ENCODE measurements at regions not wholly inside any gene's neighbourhood (a gene's known extent, or its start where the extent isn't known, plus 50 kb on each side); places are given as distances from the start of the nearest gene placed in this dataset.

- H3K4me3 ChIP-seq (ENCODE audit: low read length in 2 of 2), result no peak overlapping the region
- H3K27me3 Mint-ChIP-seq, result peaks cover 0 to 1% of the 10 kb centered on the region in 2 donors
- CTCF ChIA-PET (ENCODE audit: partially characterized antibody), result no interaction called here
- no peak overlapping the region for H3K4me3 Mint-ChIP-seq
- no peaks in the 10 kb centered on the region for H3K4me1 ChIP-seq (ENCODE audit: insufficient read depth, low read length)
- no peaks in the 10 kb centered on the region for H3K36me3 ChIP-seq (ENCODE audit: insufficient read depth, low read length)
- POLR2A ChIA-PET (ENCODE audit: partially characterized antibody), result no interaction called here
- H3K9me3 Mint-ChIP-seq, result no peaks in the 10 kb centered on the region
- no peaks in the 10 kb centered on the region for H3K36me3 Mint-ChIP-seq
- H3K9me3 ChIP-seq (ENCODE audit: control insufficient read depth in 1 of 2, low read length in 2 of 2), result no peaks in the 10 kb centered on the region
- H3K27ac Mint-ChIP-seq, result no peak overlapping the region
- no peaks in the 10 kb centered on the region for H3K27me3 ChIP-seq (ENCODE audit: insufficient read depth, low read length)
- DNase-seq, result no peak
- intact Hi-C loops (cut with micrococcal nuclease), result no loop called here
- H3K4me1 Mint-ChIP-seq, result no peaks in the 10 kb centered on the region
- no peak overlapping the region for H3K27ac ChIP-seq (ENCODE audit: low read depth, low read length)
Observed at GRCh38 chr10:128573281-128573845, 447.1 kb upstream of the MKI67 start.

- POLR2A ChIA-PET (ENCODE audit: partially characterized antibody), result no interaction called here
- H3K4me1 ChIP-seq (ENCODE audit: insufficient read depth, low read length), result no peaks in the 10 kb centered on the region
- CTCF ChIA-PET (ENCODE audit: partially characterized antibody), result no interaction called here
- no peaks in the 10 kb centered on the region for H3K4me1 Mint-ChIP-seq
- H3K9me3 ChIP-seq (ENCODE audit: control insufficient read depth in 1 of 2, low read length in 2 of 2), result no peaks in the 10 kb centered on the region
- H3K9me3 Mint-ChIP-seq, result no peaks in the 10 kb centered on the region
- peaks cover 0 to 1% of the 10 kb centered on the region in 2 donors for H3K27me3 Mint-ChIP-seq
- H3K36me3 Mint-ChIP-seq, result no peaks in the 10 kb centered on the region
- H3K27ac Mint-ChIP-seq, result no peak overlapping the region
- no peak overlapping the region for H3K27ac ChIP-seq (ENCODE audit: low read depth, low read length)
- H3K27me3 ChIP-seq (ENCODE audit: insufficient read depth, low read length), result no peaks in the 10 kb centered on the region
- no peak overlapping the region for H3K4me3 ChIP-seq (ENCODE audit: low read length in 2 of 2)
- no peaks in the 10 kb centered on the region for H3K36me3 ChIP-seq (ENCODE audit: insufficient read depth, low read length)
- no peak for DNase-seq
- H3K4me3 Mint-ChIP-seq, result no peak overlapping the region
- intact Hi-C loops (cut with micrococcal nuclease), result no loop called here
Observed at GRCh38 chr10:128573986-128574385, 447.8 kb upstream of the MKI67 start.

DNA sequence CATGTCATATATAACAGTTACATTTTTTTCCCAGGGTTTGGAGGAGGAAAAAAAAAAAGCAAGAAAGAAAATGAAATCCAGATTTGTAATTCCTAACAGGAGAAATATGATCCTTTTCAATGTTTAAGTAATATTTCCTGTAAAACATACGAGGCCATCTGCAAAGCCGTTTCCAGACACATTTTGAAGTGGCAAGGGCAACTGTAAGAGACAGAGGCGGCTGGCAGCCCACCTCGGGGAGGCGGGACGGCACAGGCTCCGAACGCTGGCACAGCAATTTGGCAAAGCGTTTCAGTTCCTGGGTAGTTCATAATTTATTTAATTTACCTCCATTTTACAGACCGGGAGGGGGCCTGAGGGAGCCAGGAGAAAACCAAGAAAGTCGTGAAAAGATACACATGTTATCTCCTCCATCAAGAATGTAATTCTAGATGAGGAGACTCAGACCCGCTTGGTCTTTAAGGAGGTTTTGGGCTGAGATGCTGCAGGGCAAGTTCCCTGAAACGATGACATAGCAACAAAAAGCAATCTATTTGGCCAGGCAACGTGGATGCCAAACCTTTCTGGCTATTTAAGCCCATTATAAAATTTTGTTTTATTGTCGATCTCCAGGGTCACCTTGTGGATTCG is 448.5 kb upstream of the MKI67 start:
- Mint-ChIP-seq H3K4me1 (no peaks in the 10 kb centered on the region), H3K36me3 (no peaks in the 10 kb centered on the region), H3K9me3 (no peaks in the 10 kb centered on the region), H3K4me3 (no peak overlapping the region), H3K27ac (no peak overlapping the region), H3K27me3 (no peaks in the 10 kb centered on the region)
- Histone ChIP-seq H3K27me3 (ENCODE audit: insufficient read depth, low read length) (no peaks in the 10 kb centered on the region), H3K9me3 (ENCODE audit: control insufficient read depth in 1 of 2, low read length in 2 of 2) (no peaks in the 10 kb centered on the region), H3K4me1 (ENCODE audit: insufficient read depth, low read length) (no peaks in the 10 kb centered on the region), H3K4me3 (ENCODE audit: low read length in 2 of 2) (no peak overlapping the region), H3K36me3 (ENCODE audit: insufficient read depth, low read length) (no peaks in the 10 kb centered on the region), H3K27ac (ENCODE audit: low read depth, low read length) (no peak overlapping the region)
- intact Hi-C loops (cut with micrococcal nuclease), result no loop called here
- POLR2A ChIA-PET (ENCODE audit: partially characterized antibody), result no interaction called here
- DNase-seq, result no peak
- CTCF ChIA-PET (ENCODE audit: partially characterized antibody), result no interaction called here

DNA sequence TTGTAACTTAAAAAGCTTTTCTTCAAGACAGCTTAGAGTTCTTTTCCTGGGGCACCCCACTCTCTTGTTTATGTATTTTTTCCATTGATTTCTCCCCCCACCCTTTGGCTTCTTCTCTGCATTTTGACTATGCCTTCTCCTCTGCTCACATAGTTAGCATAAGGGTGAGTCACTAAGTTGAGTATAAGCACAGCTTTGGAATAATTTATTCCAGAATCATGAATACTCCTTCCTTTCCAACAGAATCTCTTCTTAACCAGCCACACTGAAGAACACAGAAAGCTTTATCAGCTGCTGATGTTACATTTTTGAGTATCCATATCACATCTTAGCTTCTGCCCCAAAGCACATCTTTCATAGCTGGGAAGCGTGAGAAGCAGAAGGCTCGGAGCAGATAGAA is 449.5 kb upstream of the MKI67 start:
- ChIA-PET POLR2A (ENCODE audit: partially characterized antibody) (no interaction called here), CTCF (ENCODE audit: partially characterized antibody) (no interaction called here)
- no peak overlapping the region for H3K27ac Mint-ChIP-seq
- no peak overlapping the region for H3K4me3 ChIP-seq (ENCODE audit: low read length in 2 of 2)
- H3K36me3 Mint-ChIP-seq, result no peaks in the 10 kb centered on the region
- no peaks in the 10 kb centered on the region for H3K4me1 Mint-ChIP-seq
- H3K9me3 ChIP-seq (ENCODE audit: control insufficient read depth in 1 of 2, low read length in 2 of 2), result no peaks in the 10 kb centered on the region
- intact Hi-C loops (cut with micrococcal nuclease), result no loop called here
- H3K27me3 Mint-ChIP-seq, result no peaks in the 10 kb centered on the region
- H3K27me3 ChIP-seq (ENCODE audit: insufficient read depth, low read length), result no peaks in the 10 kb centered on the region
- H3K4me1 ChIP-seq (ENCODE audit: insufficient read depth, low read length), result no peaks in the 10 kb centered on the region
- H3K9me3 Mint-ChIP-seq, result no peaks in the 10 kb centered on the region
- H3K27ac ChIP-seq (ENCODE audit: low read depth, low read length), result no peak overlapping the region
- no peak for DNase-seq
- no peak overlapping the region for H3K4me3 Mint-ChIP-seq
- H3K36me3 ChIP-seq (ENCODE audit: insufficient read depth, low read length), result no peaks in the 10 kb centered on the region

GRCh38 chr10:128576336-128576735 is 450.1 kb upstream of the MKI67 start:
- Mint-ChIP-seq H3K27me3 (no peaks in the 10 kb centered on the region), H3K27ac (no peak overlapping the region), H3K36me3 (no peaks in the 10 kb centered on the region), H3K4me1 (no peaks in the 10 kb centered on the region), H3K4me3 (no peak overlapping the region), H3K9me3 (no peaks in the 10 kb centered on the region)
- intact Hi-C loops (cut with micrococcal nuclease), result no loop called here
- DNase-seq, result no peak
- no peaks in the 10 kb centered on the region for H3K4me1 ChIP-seq (ENCODE audit: insufficient read depth, low read length)
- ChIA-PET POLR2A (ENCODE audit: partially characterized antibody) (no interaction called here), CTCF (ENCODE audit: partially characterized antibody) (no interaction called here)
- H3K9me3 ChIP-seq (ENCODE audit: control insufficient read depth in 1 of 2, low read length in 2 of 2), result no peaks in the 10 kb centered on the region
- H3K36me3 ChIP-seq (ENCODE audit: insufficient read depth, low read length), result no peaks in the 10 kb centered on the region
- H3K27ac ChIP-seq (ENCODE audit: low read depth, low read length), result no peak overlapping the region
- no peaks in the 10 kb centered on the region for H3K27me3 ChIP-seq (ENCODE audit: insufficient read depth, low read length)
- H3K4me3 ChIP-seq (ENCODE audit: low read length in 2 of 2), result no peak overlapping the region

GRCh38 chr10:128576943-128577670 is 450.9 kb upstream of the MKI67 start:
- Histone ChIP-seq H3K4me1 (ENCODE audit: insufficient read depth, low read length) (no peaks in the 10 kb centered on the region), H3K9me3 (ENCODE audit: control insufficient read depth in 1 of 2, low read length in 2 of 2) (no peaks in the 10 kb centered on the region), H3K36me3 (ENCODE audit: insufficient read depth, low read length) (no peaks in the 10 kb centered on the region), H3K4me3 (ENCODE audit: low read length in 2 of 2) (no peak overlapping the region), H3K27me3 (ENCODE audit: insufficient read depth, low read length) (no peaks in the 10 kb centered on the region), H3K27ac (ENCODE audit: low read depth, low read length) (no peak overlapping the region)
- ChIA-PET CTCF (ENCODE audit: partially characterized antibody) (no interaction called here), POLR2A (ENCODE audit: partially characterized antibody) (no interaction called here)
- Mint-ChIP-seq H3K36me3 (no peaks in the 10 kb centered on the region), H3K4me1 (no peaks in the 10 kb centered on the region), H3K27ac (no peak overlapping the region), H3K9me3 (no peaks in the 10 kb centered on the region), H3K27me3 (no peaks in the 10 kb centered on the region), H3K4me3 (no peak overlapping the region)
- intact Hi-C loops (cut with micrococcal nuclease), result no loop called here
- no peak for DNase-seq

GRCh38 chr10:128577958-128578750 is 451.9 kb upstream of the MKI67 start:
- no peak overlapping the region for H3K4me3 ChIP-seq (ENCODE audit: low read length in 2 of 2)
- intact Hi-C loops (cut with micrococcal nuclease), result no loop called here
- DNase-seq, result no peak
- Mint-ChIP-seq H3K4me1 (no peaks in the 10 kb centered on the region), H3K36me3 (no peaks in the 10 kb centered on the region), H3K4me3 (no peak overlapping the region), H3K27me3 (no peaks in the 10 kb centered on the region), H3K9me3 (no peaks in the 10 kb centered on the region), H3K27ac (no peak overlapping the region)
- POLR2A ChIA-PET (ENCODE audit: partially characterized antibody), result no interaction called here
- no peaks in the 10 kb centered on the region for H3K36me3 ChIP-seq (ENCODE audit: insufficient read depth, low read length)
- no peaks in the 10 kb centered on the region for H3K4me1 ChIP-seq (ENCODE audit: insufficient read depth, low read length)
- H3K9me3 ChIP-seq (ENCODE audit: control insufficient read depth in 1 of 2, low read length in 2 of 2), result no peaks in the 10 kb centered on the region
- CTCF ChIA-PET (ENCODE audit: partially characterized antibody), result no interaction called here
- H3K27me3 ChIP-seq (ENCODE audit: insufficient read depth, low read length), result no peaks in the 10 kb centered on the region
- H3K27ac ChIP-seq (ENCODE audit: low read depth, low read length), result no peak overlapping the region

All from CD4-positive, alpha-beta memory T cell (primary cell).